ENCODE measurements at regions not wholly inside any gene's neighbourhood (a gene's known extent, or its start where the extent isn't known, plus 50 kb on each side); places are given as distances from the start of the nearest gene placed in this dataset.

GRCh38 chr3:127053450-127053849, 70.5 kb downstream of the PLXNA1 start:
- Histone ChIP-seq H2AFZ (no peak overlapping the region), H3K4me1 (ENCODE audit: insufficient read depth) (no peaks in the 10 kb centered on the region), H3K9me2 (ENCODE audit: insufficient read depth) (no peaks in the 10 kb centered on the region), H3K27ac (ENCODE audit: low read depth) (no peak overlapping the region), H4K20me1 (replicated peaks; ENCODE audit: insufficient read depth) (no peaks in the 10 kb centered on the region), H3K4me3 (no peak overlapping the region), H3K79me2 (replicated peaks; ENCODE audit: insufficient read depth) (no peaks in the 10 kb centered on the region), H3F3A (replicated peaks; ENCODE audit: low read depth) (no peaks in the 10 kb centered on the region), H3K4me2 (no peak overlapping the region), H3K36me3 (ENCODE audit: insufficient read depth) (no peaks in the 10 kb centered on the region), H3K27me3 (ENCODE audit: insufficient read depth) (no peaks in the 10 kb centered on the region)
- H3K36me3 Mint-ChIP-seq (ENCODE audit: low read depth) = peaks cover 12% of the 10 kb centered on the region; the same call in 2 of the 3 replicates
- no peak overlapping the region for H3K27ac Mint-ChIP-seq
- H3K9me3 Mint-ChIP-seq = peaks cover 33% of the 10 kb centered on the region
- no peak for TF ChIP-seq CREB1 (CRISPR knock-in tag; IDR thresholded peaks at IDR 0.05; ENCODE audit: low read depth)
- TF ChIP-seq NANOG (IDR thresholded peaks at IDR 0.05; ENCODE audit: borderline replicate concordance) = no peak
- TF ChIP-seq JUNB (IDR thresholded peaks at IDR 0.05; ENCODE audit: unreplicated experiment) = no peak
- no peak for TF ChIP-seq ETS1 (IDR thresholded peaks at IDR 0.05)
- TF ChIP-seq ZNF462 (CRISPR knock-in tag; IDR thresholded peaks at IDR 0.05) = no peak
- TF ChIP-seq ZNF331 (CRISPR knock-in tag; IDR thresholded peaks at IDR 0.05; ENCODE audit: low read depth) = no peak
- no peak for TF ChIP-seq CTCF (conservative IDR thresholded peaks at IDR 0.05; ENCODE audit: low read depth in 2 of 2)
- TF ChIP-seq REST (IDR thresholded peaks at IDR 0.05; ENCODE audit: unreplicated experiment) = no peak
- H3K4me3 Mint-ChIP-seq = no peak overlapping the region
- DNase-seq (ENCODE audit: low spot score) (no peak), ATAC-seq (no peak)
- peaks cover 6% of the 10 kb centered on the region for H3K27me3 Mint-ChIP-seq (ENCODE audit: insufficient read depth, low read depth, poor library complexity)
- no peaks in the 10 kb centered on the region for H3K4me1 Mint-ChIP-seq

Data from GM23338 (cell line).